GM12874 (cell line): ENCODE measurements at regions not wholly inside any gene's neighbourhood (a gene's known extent, or its start where the extent isn't known, plus 50 kb on each side); places are given as distances from the start of the nearest gene placed in this dataset.

Experiments used
- TF ChIP-seq, protein P1 (sequence below): IDR thresholded peaks from 2 replicates; pipeline ENCODE4 v1.5.1; 2011; ENCODE audit warnings: low read depth, mild to moderate bottlenecking, control low read depth, low read length, moderate library complexity; ENCODE audit not compliant: insufficient read depth

DNA sequence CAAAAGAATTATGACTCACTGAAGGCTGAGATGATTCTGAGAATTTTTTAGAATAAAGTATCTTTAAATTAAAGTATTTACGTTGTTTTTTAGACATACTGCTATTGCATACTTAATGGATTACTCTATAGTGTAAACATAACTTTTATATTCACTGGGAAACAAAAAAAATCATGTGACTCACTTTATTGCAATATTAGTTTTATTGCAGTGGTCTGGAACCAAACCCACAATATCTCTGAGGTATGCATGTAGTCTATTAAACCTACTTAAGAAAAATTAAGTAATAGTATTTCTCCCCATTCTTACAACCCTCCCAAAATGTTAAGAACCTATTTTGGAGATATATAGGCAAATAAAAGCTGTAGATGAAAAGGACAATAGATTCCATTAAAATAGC, 142.9 kb upstream of the ZNF521 start:
- TF ChIP-seq, protein P1, sequence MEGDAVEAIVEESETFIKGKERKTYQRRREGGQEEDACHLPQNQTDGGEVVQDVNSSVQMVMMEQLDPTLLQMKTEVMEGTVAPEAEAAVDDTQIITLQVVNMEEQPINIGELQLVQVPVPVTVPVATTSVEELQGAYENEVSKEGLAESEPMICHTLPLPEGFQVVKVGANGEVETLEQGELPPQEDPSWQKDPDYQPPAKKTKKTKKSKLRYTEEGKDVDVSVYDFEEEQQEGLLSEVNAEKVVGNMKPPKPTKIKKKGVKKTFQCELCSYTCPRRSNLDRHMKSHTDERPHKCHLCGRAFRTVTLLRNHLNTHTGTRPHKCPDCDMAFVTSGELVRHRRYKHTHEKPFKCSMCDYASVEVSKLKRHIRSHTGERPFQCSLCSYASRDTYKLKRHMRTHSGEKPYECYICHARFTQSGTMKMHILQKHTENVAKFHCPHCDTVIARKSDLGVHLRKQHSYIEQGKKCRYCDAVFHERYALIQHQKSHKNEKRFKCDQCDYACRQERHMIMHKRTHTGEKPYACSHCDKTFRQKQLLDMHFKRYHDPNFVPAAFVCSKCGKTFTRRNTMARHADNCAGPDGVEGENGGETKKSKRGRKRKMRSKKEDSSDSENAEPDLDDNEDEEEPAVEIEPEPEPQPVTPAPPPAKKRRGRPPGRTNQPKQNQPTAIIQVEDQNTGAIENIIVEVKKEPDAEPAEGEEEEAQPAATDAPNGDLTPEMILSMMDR: no peak

GRCh38 chr18:25493401-25493800, 141.4 kb upstream of the ZNF521 start:
- TF ChIP-seq, protein P1: no peak

DNA sequence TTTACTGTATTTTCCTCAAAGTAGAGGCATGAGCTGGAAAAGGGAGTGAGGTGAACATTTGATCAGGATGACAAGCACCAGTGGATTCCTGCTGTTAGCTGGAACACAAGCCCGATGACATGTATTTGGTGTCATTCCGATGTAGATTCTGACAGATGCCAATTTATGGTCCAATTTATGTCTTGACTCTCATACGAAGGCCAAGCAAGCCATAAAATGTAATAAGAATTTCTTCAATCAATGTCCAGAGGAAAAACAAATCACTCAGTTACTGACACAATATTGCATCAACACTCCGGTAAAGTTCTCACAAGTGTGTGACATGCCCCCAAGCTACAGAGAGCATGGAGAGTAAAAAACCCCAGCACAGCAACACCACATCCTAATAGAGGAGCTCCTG, 138.3 kb upstream of the ZNF521 start:
- TF ChIP-seq, protein P1: no peak

DNA sequence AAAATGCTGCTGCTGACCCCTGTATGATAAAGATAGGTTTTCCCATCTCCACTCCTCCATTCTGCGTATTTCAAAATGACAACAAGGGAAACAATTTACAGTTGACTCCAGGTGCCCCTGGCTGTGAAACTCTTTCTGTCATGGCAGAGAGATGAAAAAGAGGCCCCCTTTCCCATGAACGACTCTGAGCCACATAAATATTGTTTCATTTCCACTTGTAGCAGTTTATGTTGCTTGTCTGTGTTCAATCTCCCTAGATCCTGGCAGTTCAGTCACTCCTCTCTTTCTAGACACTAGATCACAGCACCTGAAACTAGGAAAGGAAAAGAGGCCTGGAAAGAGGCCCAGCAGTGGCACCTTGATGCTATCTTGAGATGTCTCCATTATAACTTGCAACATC, 121.0 kb upstream of the ZNF521 start:
- TF ChIP-seq, protein P1: no peak

GRCh38 chr18:25470062-25470461, 118.1 kb upstream of the ZNF521 start:
- TF ChIP-seq, protein P1: no peak

- TF ChIP-seq, protein P1: no peak
Measured at GRCh38 chr18:25469489-25469888, 117.5 kb upstream of the ZNF521 start.

GRCh38 chr18:25467226-25467987, 115.4 kb upstream of the ZNF521 start:
- TF ChIP-seq, protein P1: no peak
